Caco-2 (cell line): ENCODE measurements at regions not wholly inside any gene's neighbourhood (a gene's known extent, or its start where the extent isn't known, plus 50 kb on each side); places are given as distances from the start of the nearest gene placed in this dataset.

Experiments used
- BruUV-seq: library from RNA; stranded (reverse); fragments of 400-500 nt; replicated peaks from 2 replicates; lab custom pipeline; 2021; lab: Mats Ljungman, UMichigan
- CTCF ChIA-PET: fragments of 300-600 bp; sonication (Branson Sonifier 250); formaldehyde crosslinking; loops from one replicate; lab custom pipeline; 2022; ENCODE audit warnings: antibody characterized with exemption; lab: Charles Lee
- POLR2A ChIA-PET: fragments of 300-600 bp; sonication (Branson Sonifier 250); formaldehyde crosslinking; loops from one replicate; lab custom pipeline; 2022; ENCODE audit warnings: antibody characterized with exemption; lab: Charles Lee
- DNase-seq, 2 experiments: peaks; one replicate each; pipeline versions ENCODE4 v3.0.0 to v3.0.0-alpha.2; 2020 to 2022
- H3K27me3 ChIP-seq: replicated peaks from 2 replicates; pipeline ENCODE4 v1.6.0; 2011; ENCODE audit warnings: low read length; ENCODE audit not compliant: control insufficient read depth, insufficient read depth
- H3K36me3 ChIP-seq: 2 replicates; pipeline ENCODE4 v1.5.1; 2011; ENCODE audit warnings: low read length; ENCODE audit not compliant: control insufficient read depth, insufficient read depth
- H3K4me1 ChIP-seq: fragments of 250-450 bp; sonication (Bioruptor Pico); 2 replicates; pipeline ENCODE4 v1.5.1; 2020; ENCODE audit warnings: mild to moderate bottlenecking
- H3K4me3 ChIP-seq: 2 replicates; pipeline ENCODE4 v1.5.1; 2011; ENCODE audit warnings: low read depth, mild to moderate bottlenecking, control low read depth, low read length
- H3K9me3 ChIP-seq: fragments of 250-450 bp; sonication (Bioruptor Pico); 2 replicates; pipeline ENCODE4 v1.5.1; 2020; ENCODE audit warnings: mild to moderate bottlenecking, moderate library complexity
- H3K27ac Mint-ChIP-seq: one replicate; pipeline ENCODE4 v1.8.0; 2022; ENCODE audit warnings: mixed read lengths; ENCODE audit not compliant: unreplicated experiment
- H3K27me3 Mint-ChIP-seq: one replicate; pipeline ENCODE4 v1.8.0; 2022; ENCODE audit warnings: mixed read lengths; ENCODE audit not compliant: insufficient read depth, unreplicated experiment
- H3K36me3 Mint-ChIP-seq: one replicate; pipeline ENCODE4 v1.8.0; 2022; ENCODE audit warnings: mild to moderate bottlenecking, mixed read lengths; ENCODE audit not compliant: insufficient read depth, unreplicated experiment
- H3K4me1 Mint-ChIP-seq: one replicate; pipeline ENCODE4 v1.8.0; 2022; ENCODE audit warnings: low read depth, mixed read lengths; ENCODE audit not compliant: unreplicated experiment
- H3K4me3 Mint-ChIP-seq: one replicate; pipeline ENCODE4 v1.8.0; 2022; ENCODE audit warnings: mild to moderate bottlenecking, moderate library complexity, mixed read lengths; ENCODE audit not compliant: unreplicated experiment
- H3K9me3 Mint-ChIP-seq: one replicate; pipeline ENCODE4 v1.8.0; 2022; ENCODE audit warnings: mixed read lengths; ENCODE audit not compliant: unreplicated experiment
- CTCF ChIP-seq, 2 experiments: fragments of 200-600 bp in 1 of 2; IDR thresholded peaks; 1 replicate in 1 of 2; 2 replicates in 1 of 2; pipeline versions ENCODE4 v1.5.1 to v1.8.0; 2011 to 2022; ENCODE audit warnings: antibody characterized with exemption in 1 of 2, control low read depth in 1 of 2, inconsistent platforms in 1 of 2, low read depth in 1 of 2, low read length in 1 of 2, mild to moderate bottlenecking in 1 of 2, moderate library complexity in 1 of 2; ENCODE audit not compliant: insufficient read depth in 1 of 2, severe bottlenecking in 1 of 2, unreplicated experiment in 1 of 2
- intact Hi-C: fragments of 100-400 bp; cut with micrococcal nuclease; formaldehyde crosslinking; loops from one replicate; pipeline ENCODE4 v1.10.0; 2022; ENCODE audit not compliant: unreplicated experiment

GRCh38 chr4:23369331-23369730, 520.5 kb downstream of the PPARGC1A start:
- Histone ChIP-seq H3K4me1 (no peaks in the 10 kb centered on the region), H3K4me3 (no peak overlapping the region), H3K27me3 (no peaks in the 10 kb centered on the region), H3K9me3 (no peaks in the 10 kb centered on the region), H3K36me3 (no peaks in the 10 kb centered on the region)
- H3K9me3 Mint-ChIP-seq: no peaks in the 10 kb centered on the region
- H3K4me1 Mint-ChIP-seq: no peaks in the 10 kb centered on the region
- DNase-seq: no peak
- intact Hi-C loops: no loop called here
- no peak for TF ChIP-seq CTCF (IDR thresholded peaks at IDR 0.05; ENCODE audit: insufficient read depth in 1 of 2, low read depth in 1 of 2, low read length in 1 of 2, severe bottlenecking in 1 of 2, unreplicated experiment in 1 of 2)
- ChIA-PET POLR2A (no interaction called here), CTCF (no interaction called here)
- BruUV-seq: no TSS peak
- no peaks in the 10 kb centered on the region for H3K27me3 Mint-ChIP-seq
- no peaks in the 10 kb centered on the region for H3K36me3 Mint-ChIP-seq
- H3K4me3 Mint-ChIP-seq: no peak overlapping the region
- H3K27ac Mint-ChIP-seq: no peak overlapping the region

DNA sequence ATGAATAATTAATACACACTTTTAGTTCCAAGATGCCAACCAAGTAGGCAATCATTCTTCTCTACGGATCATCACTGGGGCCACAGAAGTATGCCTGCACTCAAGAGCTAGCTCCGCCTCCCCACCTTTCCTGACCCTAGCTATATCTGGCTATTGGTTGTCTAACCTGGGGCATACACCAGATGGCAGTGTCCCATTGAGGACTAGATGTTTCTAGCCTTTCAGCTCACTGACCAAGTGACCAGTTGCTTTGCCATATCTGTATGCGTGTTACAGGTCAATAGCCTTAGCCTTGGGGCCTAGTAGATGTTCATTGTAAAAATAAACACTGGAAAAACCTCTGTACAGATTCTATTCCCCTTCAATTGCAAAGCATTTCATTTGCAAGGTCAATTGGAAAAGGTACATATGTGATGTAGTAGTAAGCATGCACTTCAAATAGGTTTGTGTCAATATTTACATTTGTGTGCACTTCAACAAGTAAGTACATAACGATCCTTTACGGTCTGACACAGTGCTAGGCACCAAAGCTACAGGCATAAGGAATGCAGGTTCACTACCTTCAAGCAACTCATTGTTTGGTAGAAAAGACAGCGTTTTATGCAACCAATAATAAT, 521.7 kb downstream of the PPARGC1A start:
- H3K27me3 Mint-ChIP-seq: no peaks in the 10 kb centered on the region
- H3K27me3 ChIP-seq: no peaks in the 10 kb centered on the region
- POLR2A ChIA-PET: no interaction called here
- H3K27ac Mint-ChIP-seq: no peak overlapping the region
- no peaks in the 10 kb centered on the region for H3K9me3 ChIP-seq
- no peaks in the 10 kb centered on the region for H3K4me1 Mint-ChIP-seq
- CTCF ChIA-PET: interaction anchor here (0.9 kb wide), 1 partner anchor 246 kb away, joined by 3 read pairs; no protein-coding TSS in a partner anchor
- no peaks in the 10 kb centered on the region for H3K4me1 ChIP-seq
- no TSS peak for BruUV-seq
- DNase-seq: peak; percentile 11 to 31
- peak in 1 of 2 experiments; percentile 6 for TF ChIP-seq CTCF (IDR thresholded peaks at IDR 0.05; ENCODE audit: insufficient read depth in 1 of 2, low read depth in 1 of 2, low read length in 1 of 2, severe bottlenecking in 1 of 2, unreplicated experiment in 1 of 2)
- no peaks in the 10 kb centered on the region for H3K36me3 ChIP-seq
- intact Hi-C loops: no loop called here
- no peak overlapping the region for H3K4me3 ChIP-seq
- no peaks in the 10 kb centered on the region for H3K9me3 Mint-ChIP-seq
- H3K36me3 Mint-ChIP-seq: no peaks in the 10 kb centered on the region
- no peak overlapping the region for H3K4me3 Mint-ChIP-seq

DNA sequence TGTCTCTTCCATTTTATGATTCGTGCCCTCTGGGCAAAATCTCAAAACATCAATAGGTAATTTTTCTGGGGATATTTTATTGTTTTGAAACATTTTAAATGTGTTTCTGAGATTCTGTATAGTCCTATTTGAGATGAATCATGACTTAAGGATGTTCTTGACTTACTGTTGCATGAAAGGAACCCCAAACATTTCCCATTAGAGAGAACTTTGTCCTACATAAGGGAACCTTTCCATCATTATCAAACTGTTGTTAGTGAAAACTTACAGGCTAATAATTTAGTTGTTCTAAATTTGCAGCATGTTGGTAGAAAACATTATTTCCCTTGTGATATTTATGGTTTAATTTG, 523.3 kb downstream of the PPARGC1A start:
- POLR2A ChIA-PET: no interaction called here
- intact Hi-C loops: no loop called here
- no peak for TF ChIP-seq CTCF (IDR thresholded peaks at IDR 0.05; ENCODE audit: insufficient read depth in 1 of 2, low read depth in 1 of 2, low read length in 1 of 2, severe bottlenecking in 1 of 2, unreplicated experiment in 1 of 2)
- no peak overlapping the region for H3K4me3 ChIP-seq
- no peaks in the 10 kb centered on the region for H3K4me1 Mint-ChIP-seq
- H3K27ac Mint-ChIP-seq: no peak overlapping the region
- H3K27me3 Mint-ChIP-seq: no peaks in the 10 kb centered on the region
- H3K36me3 ChIP-seq: no peaks in the 10 kb centered on the region
- no peaks in the 10 kb centered on the region for H3K9me3 Mint-ChIP-seq
- no peaks in the 10 kb centered on the region for H3K27me3 ChIP-seq
- H3K9me3 ChIP-seq: no peaks in the 10 kb centered on the region
- BruUV-seq: no TSS peak
- no peaks in the 10 kb centered on the region for H3K36me3 Mint-ChIP-seq
- DNase-seq: no peak
- CTCF ChIA-PET: no interaction called here
- H3K4me3 Mint-ChIP-seq: no peak overlapping the region
- no peaks in the 10 kb centered on the region for H3K4me1 ChIP-seq
